ENCODE measurements at regions not wholly inside any gene's neighbourhood (a gene's known extent, or its start where the extent isn't known, plus 50 kb on each side); places are given as distances from the start of the nearest gene placed in this dataset.

- no peak for TF ChIP-seq CTCF (IDR thresholded peaks at IDR 0.05 in 2 of 3, conservative IDR thresholded peaks at IDR 0.05 in 1 of 3; ENCODE audit: borderline replicate concordance in 1 of 3, insufficient read depth in 1 of 3, low read depth in 2 of 3, low read length in 2 of 3)
Measured at GRCh38 chr7:45240273-45240771, 82.7 kb downstream of the RAMP3 start (continued).

GRCh38 chr7:45240926-45241325 lies 83.3 kb downstream of the RAMP3 start:
- Histone ChIP-seq H2AFZ (ENCODE audit: low read depth, low read length, poor library complexity, severe bottlenecking) (no peak overlapping the region), H3K9me3 (ENCODE audit: control insufficient read depth in 1 of 2, insufficient read depth in 1 of 2, low read depth in 1 of 2, low read length in 2 of 2) (no peaks in the 10 kb centered on the region), H3K9ac (ENCODE audit: low read length) (no peak overlapping the region), H3K4me3 (replicated peaks in 1 of 2; ENCODE audit: low read depth in 1 of 2, low read length in 2 of 2) (no peak overlapping the region), H3K36me3 (ENCODE audit: control insufficient read depth in 1 of 2, insufficient read depth in 2 of 2, low read length in 2 of 2) (no peaks in the 10 kb centered on the region), H3K4me2 (ENCODE audit: low read length) (peak overlapping the region; percentile 24; the same call in 1 of the 2 replicates), H3K27ac (ENCODE audit: low read depth, low read length) (no peak overlapping the region), H4K20me1 (ENCODE audit: insufficient read depth) (no peaks in the 10 kb centered on the region), H3K9me2 (ENCODE audit: insufficient read depth) (no peaks in the 10 kb centered on the region), H3K4me1 (ENCODE audit: control insufficient read depth in 1 of 2, insufficient read depth in 2 of 2, low read length in 2 of 2) (peaks cover 2 to 13% of the 10 kb centered on the region in 2 experiments; a peak in 2 of 4 replicates), H3K27me3 (ENCODE audit: insufficient read depth, low read length) (peaks cover 15% of the 10 kb centered on the region), H3K79me2 (ENCODE audit: insufficient read depth, low read length) (no peaks in the 10 kb centered on the region)
- TF ChIP-seq JUND (IDR thresholded peaks at IDR 0.05) (no peak), MAX (IDR thresholded peaks at IDR 0.05) (no peak), ZNF274 (IDR thresholded peaks at IDR 0.05; ENCODE audit: low read depth, low read length) (no peak), POLR2A (IDR thresholded peaks at IDR 0.05; ENCODE audit: borderline replicate concordance, extremely low read depth, insufficient read depth, insufficient read length) (no peak), SRF (IDR thresholded peaks at IDR 0.05; ENCODE audit: low read depth) (no peak), RAD21 (IDR thresholded peaks at IDR 0.05; ENCODE audit: low read depth) (no peak), CEBPB (IDR thresholded peaks at IDR 0.05; ENCODE audit: low read depth) (no peak), ATF3 (IDR thresholded peaks at IDR 0.05) (no peak), REST (IDR thresholded peaks at IDR 0.05; ENCODE audit: low read depth) (no peak), POLR2AphosphoS5 (IDR thresholded peaks at IDR 0.05; ENCODE audit: low read depth, low read length) (no peak), EGR1 (IDR thresholded peaks at IDR 0.05; ENCODE audit: low read depth) (no peak), EZH2phosphoT487 (IDR thresholded peaks at IDR 0.05; ENCODE audit: borderline replicate concordance) (no peak), CBX3 (IDR thresholded peaks at IDR 0.05; ENCODE audit: low read depth) (no peak), SP1 (IDR thresholded peaks at IDR 0.05; ENCODE audit: low read depth) (no peak), TCF7L2 (IDR thresholded peaks at IDR 0.05; ENCODE audit: borderline replicate concordance, extremely low read depth, insufficient read depth, insufficient read length) (no peak), FOSL1 (IDR thresholded peaks at IDR 0.05; ENCODE audit: low read depth) (no peak), CTCF (IDR thresholded peaks at IDR 0.05 in 2 of 3, conservative IDR thresholded peaks at IDR 0.05 in 1 of 3; ENCODE audit: borderline replicate concordance in 1 of 3, insufficient read depth in 1 of 3, low read depth in 2 of 3, low read length in 2 of 3) (no peak)
- ChIA-PET POLR2A (no interaction called here), CTCF (no interaction called here), RAD21 (ENCODE audit: low non-redundant PET in 1 of 2, low total read pairs in 2 of 2, uncharacterized antibody in 2 of 2, unreplicated experiment in 2 of 2) (no interaction called here)
- DNase-seq (ENCODE audit: low read depth, low spot score) (no peak), ATAC-seq (no peak)
- BruUV-seq (replicated peaks) = no TSS peak
- intact Hi-C loops (cut with micrococcal nuclease) = no loop called here

Data from HCT116 (cell line).